PC-3 (cell line): ENCODE measurements at regions not wholly inside any gene's neighbourhood (a gene's known extent, or its start where the extent isn't known, plus 50 kb on each side); places are given as distances from the start of the nearest gene placed in this dataset.

ENCODE experiments used
- EZH2 ChIP-seq: fragments of 300-600 bp; sonication (generic); IDR thresholded peaks from one replicate; pipeline ENCODE4 v1.6.1; 2017; ENCODE audit warnings: antibody characterized with exemption, mild to moderate bottlenecking, low read length; ENCODE audit not compliant: unreplicated experiment
- EZH2phosphoT487 ChIP-seq: fragments of 300-600 bp; sonication (generic); IDR thresholded peaks from 2 replicates; pipeline ENCODE4 v1.6.1; 2018; ENCODE audit warnings: mild to moderate bottlenecking, antibody characterized with exemption, low read length, borderline replicate concordance
- TF ChIP-seq, protein P1 (sequence below): fragments of 300-600 bp; sonication (generic); conservative IDR thresholded peaks from 2 replicates; pipeline ENCODE4 v1.5.1; 2017; ENCODE audit warnings: antibody characterized with exemption, low read depth, mild to moderate bottlenecking, low read length

DNA sequence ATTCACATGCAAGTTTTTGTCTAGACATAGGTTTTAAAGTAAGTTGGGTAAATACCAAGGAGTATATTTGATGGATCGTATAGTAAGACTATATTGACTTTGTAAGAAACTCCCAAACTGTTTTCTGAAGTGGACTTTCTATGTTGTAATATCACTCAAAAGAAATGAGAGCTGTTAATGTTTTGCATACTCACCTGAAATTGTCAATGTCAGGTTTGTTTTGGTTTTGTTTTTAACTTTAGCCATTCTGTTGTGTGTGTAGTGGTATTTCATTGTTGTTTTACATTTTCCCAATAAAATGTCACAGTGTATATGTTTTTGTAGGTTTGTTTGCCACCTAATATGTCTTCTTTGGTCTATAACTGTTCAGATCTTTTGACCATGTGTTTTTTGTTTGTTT lies 375.7 kb upstream of the CDH9 start:
- TF ChIP-seq EZH2: no peak
- TF ChIP-seq, protein P1, sequence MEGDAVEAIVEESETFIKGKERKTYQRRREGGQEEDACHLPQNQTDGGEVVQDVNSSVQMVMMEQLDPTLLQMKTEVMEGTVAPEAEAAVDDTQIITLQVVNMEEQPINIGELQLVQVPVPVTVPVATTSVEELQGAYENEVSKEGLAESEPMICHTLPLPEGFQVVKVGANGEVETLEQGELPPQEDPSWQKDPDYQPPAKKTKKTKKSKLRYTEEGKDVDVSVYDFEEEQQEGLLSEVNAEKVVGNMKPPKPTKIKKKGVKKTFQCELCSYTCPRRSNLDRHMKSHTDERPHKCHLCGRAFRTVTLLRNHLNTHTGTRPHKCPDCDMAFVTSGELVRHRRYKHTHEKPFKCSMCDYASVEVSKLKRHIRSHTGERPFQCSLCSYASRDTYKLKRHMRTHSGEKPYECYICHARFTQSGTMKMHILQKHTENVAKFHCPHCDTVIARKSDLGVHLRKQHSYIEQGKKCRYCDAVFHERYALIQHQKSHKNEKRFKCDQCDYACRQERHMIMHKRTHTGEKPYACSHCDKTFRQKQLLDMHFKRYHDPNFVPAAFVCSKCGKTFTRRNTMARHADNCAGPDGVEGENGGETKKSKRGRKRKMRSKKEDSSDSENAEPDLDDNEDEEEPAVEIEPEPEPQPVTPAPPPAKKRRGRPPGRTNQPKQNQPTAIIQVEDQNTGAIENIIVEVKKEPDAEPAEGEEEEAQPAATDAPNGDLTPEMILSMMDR: no peak
- no peak for TF ChIP-seq EZH2phosphoT487
